ENCODE measurements at regions not wholly inside any gene's neighbourhood (a gene's known extent, or its start where the extent isn't known, plus 50 kb on each side); places are given as distances from the start of the nearest gene placed in this dataset.
A peak's percentile ranks its signal among the peaks of the same experiment; 100 is the strongest.

- peak; percentile 71 for DNase-seq
These were observed 69.5 kb upstream of the GNAZ start for GRCh38 chr22:23000657-23001347.

DNA sequence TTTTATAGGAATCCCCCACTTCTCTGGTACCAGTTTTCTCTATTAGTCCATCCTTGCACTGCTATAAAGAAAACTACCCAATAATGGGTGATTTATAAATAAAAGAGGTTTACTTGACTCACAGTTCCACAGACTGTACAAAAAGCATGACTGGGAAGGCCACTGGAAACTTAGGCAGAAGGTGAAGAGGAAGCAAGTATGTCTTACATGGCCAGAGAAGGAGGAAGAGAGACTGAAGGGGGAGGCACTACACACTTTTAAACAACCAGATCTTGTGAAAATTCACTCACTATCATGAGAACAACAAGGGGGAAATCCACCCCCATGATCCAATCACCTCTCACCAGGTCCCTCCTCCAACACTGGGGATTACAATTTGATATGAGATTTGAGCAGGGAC lies 68.9 kb upstream of the GNAZ start:
- peak; percentile 40 for DNase-seq

- no peak for DNase-seq
These were observed 67.6 kb upstream of the GNAZ start for GRCh38 chr22:23002612-23003180.

DNA sequence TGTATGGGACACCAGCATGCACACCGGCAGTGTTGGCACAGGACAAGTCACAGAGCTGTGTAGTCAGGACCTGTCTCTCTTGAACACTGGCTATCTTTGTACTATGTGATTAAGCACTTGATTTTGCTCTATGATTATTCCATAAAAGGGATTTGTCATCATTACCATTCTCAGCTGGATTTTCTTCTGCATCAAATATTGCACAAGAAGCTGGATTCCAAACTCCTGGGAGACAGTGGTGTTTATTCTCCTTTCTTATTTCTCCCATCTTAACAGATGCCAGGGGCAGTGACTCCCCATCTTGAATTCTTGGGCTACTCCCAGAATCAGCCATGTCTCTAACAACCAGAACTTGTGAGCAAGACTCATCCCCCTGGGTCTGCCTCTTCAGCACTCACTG lies 62.5 kb upstream of the GNAZ start:
- no peak for DNase-seq

DNA sequence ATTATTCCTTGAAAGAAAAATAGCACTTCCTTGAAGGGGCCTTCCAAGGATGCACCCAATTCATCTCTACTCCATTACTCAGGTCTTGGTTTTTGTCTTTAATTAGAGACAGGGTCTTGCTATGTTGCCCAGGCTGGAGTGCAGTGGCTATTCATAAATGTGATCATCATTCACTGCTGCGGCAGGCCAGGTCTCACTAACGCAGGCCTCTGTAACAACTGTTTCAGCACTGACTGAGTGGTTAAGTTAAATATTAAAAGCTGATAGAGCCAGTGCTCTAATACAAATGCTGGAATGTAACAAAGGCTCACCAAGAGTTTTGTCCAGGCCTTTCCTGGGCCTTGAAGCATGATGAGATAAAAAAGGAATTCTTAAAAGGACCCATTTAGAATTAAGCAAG lies 61.4 kb upstream of the GNAZ start:
- DNase-seq: no peak

All from suppressor macrophage treated with lipopolysaccharide for 4 hours (primary cell).